Right lobe of liver (tissue), 6 donors: ENCODE measurements at regions not wholly inside any gene's neighbourhood (a gene's known extent, or its start where the extent isn't known, plus 50 kb on each side); places are given as distances from the start of the nearest gene placed in this dataset.

ENCODE experiments used
- ATAC-seq, 4 donors: fragments of 200-7000 bp; cut with Tn5 transposase; one replicate each; pipeline ENCODE4 v1.9.1; 2020; ENCODE audit warnings: mild to moderate bottlenecking in 4 of 4, moderate library complexity in 4 of 4
- DNase-seq, 3 donors: peaks; one replicate each; pipeline ENCODE4 v3.0.0-alpha.2; 2020
- H3K27ac ChIP-seq, 3 donors: fragments of 200-600 bp; one replicate each; pipeline ENCODE4 v1.8.0; 2022
- H3K27me3 ChIP-seq, 2 donors: fragments of 200-600 bp; one replicate each; pipeline ENCODE4 v1.8.0; 2022
- H3K36me3 ChIP-seq, 4 donors: fragments of 200-600 bp; sonication (generic) in 1 of 4; one replicate each; pipeline versions ENCODE4 v1.5.1 to v1.8.0; 2017 to 2022; ENCODE audit warnings: control low read depth in 1 of 4
- H3K4me1 ChIP-seq, 4 donors: fragments of 200-600 bp; sonication (generic) in 1 of 4; one replicate each; pipeline versions ENCODE4 v1.5.1 to v1.8.0; 2017 to 2022; ENCODE audit warnings: control low read depth in 1 of 4
- H3K4me3 ChIP-seq, 3 donors: fragments of 200-600 bp; one replicate each; pipeline ENCODE4 v1.8.0; 2022
- H3K9me3 ChIP-seq, 4 donors: fragments of 200-600 bp; sonication (generic) in 1 of 4; one replicate each; pipeline versions ENCODE4 v1.5.1 to v1.8.0; 2017 to 2022; ENCODE audit warnings: control low read depth in 1 of 4
- POLR2A ChIP-seq: fragments of 450-650 bp; IDR thresholded peaks from one replicate; pipeline ENCODE4 v1.6.1; 2017; ENCODE audit warnings: antibody characterized with exemption, mild to moderate bottlenecking
- WGBS: methylation state at CpG from one replicate; pipeline ENCODE4 v1.1.6; 2018; ENCODE audit warnings: low coverage, low lambda C conversion rate; ENCODE audit not compliant: insufficient coverage; ENCODE audit errors: missing lambda C conversion rate; 5-methylcytosine and 5-hydroxymethylcytosine counted together
- intact Hi-C, 2 donors: fragments of 100-400 bp; cut with DNase I; formaldehyde crosslinking; loops; one replicate each; pipeline versions ENCODE4 v1.11.2 to v1.14.1; 2022
- TF ChIP-seq, protein P1 (sequence below), 4 donors: fragments of 200-600 bp in 3 of 4; fragments of 450-650 bp in 1 of 4; IDR thresholded peaks; one replicate each; pipeline versions ENCODE4 v1.5.1 to v1.8.0; 2016 to 2022; ENCODE audit warnings: antibody characterized with exemption in 4 of 4, mild to moderate bottlenecking in 2 of 4
- donor health status: DM: no; HTN: yes; CAD: no.
- donor health status: DM: no; HTN: no; CAD: no.
- donor health status: DM: no; HTN: no; CAD: no.
- donor health status: DM: no; HTN: yes; CAD: no.
- donor health status: DM: no; HTN: yes; CAD: no.

DNA sequence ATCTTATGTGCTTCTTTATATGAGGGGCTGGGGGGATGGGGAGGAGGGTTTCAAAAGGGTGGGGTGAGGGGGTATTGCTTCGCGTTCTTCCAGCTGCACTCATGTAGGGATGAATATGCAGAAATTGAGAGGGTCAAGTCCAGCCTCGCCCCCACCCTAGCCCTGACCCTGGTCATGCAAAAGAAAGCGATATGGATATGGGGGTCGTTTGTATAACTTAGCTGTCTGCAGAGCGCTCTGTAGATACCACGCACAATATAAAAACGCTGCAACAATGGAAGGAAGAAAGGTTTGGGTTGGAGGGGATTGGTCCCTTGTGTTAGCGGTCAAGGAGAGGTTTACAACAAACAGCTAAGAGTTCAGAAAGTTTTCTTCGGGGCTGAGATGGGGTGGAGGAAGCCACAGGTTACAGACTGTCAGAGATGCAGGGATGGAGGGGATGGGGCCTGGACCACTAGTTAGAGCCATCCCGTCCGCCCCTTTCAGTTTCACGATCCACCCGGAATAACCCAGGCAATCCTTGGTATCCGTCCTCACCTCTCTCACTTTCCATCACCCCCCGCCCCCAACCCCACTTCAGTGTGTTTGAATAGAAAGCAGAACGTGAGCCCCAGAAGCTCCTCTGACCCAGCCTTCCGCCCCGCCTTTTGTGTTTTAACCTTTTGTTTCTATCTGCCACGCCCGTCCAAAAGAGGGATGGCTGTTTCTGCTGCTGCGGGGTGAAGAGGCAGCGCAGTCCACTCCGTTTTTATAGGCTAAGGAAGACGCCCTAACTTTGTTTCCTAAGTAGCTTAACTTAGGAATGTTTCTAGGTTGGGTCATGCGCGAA lies 73.5 kb downstream of the SOX4 start:
- Histone ChIP-seq H3K36me3 (no peaks in the 10 kb centered on the region), H3K4me3 (peak overlapping the region in 1 of 3 donors; percentile 3), H3K9me3 (no peaks in the 10 kb centered on the region), H3K4me1 (no peaks in the 10 kb centered on the region), H3K27me3 (peaks cover 0 to 14% of the 10 kb centered on the region in 2 donors), H3K27ac (no peak overlapping the region)
- TF ChIP-seq, protein P1, sequence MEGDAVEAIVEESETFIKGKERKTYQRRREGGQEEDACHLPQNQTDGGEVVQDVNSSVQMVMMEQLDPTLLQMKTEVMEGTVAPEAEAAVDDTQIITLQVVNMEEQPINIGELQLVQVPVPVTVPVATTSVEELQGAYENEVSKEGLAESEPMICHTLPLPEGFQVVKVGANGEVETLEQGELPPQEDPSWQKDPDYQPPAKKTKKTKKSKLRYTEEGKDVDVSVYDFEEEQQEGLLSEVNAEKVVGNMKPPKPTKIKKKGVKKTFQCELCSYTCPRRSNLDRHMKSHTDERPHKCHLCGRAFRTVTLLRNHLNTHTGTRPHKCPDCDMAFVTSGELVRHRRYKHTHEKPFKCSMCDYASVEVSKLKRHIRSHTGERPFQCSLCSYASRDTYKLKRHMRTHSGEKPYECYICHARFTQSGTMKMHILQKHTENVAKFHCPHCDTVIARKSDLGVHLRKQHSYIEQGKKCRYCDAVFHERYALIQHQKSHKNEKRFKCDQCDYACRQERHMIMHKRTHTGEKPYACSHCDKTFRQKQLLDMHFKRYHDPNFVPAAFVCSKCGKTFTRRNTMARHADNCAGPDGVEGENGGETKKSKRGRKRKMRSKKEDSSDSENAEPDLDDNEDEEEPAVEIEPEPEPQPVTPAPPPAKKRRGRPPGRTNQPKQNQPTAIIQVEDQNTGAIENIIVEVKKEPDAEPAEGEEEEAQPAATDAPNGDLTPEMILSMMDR (IDR thresholded peaks at IDR 0.05) = no peak
- no peak for TF ChIP-seq POLR2A
- ATAC-seq = peak in 1 of 4 donors; percentile 27
- DNase-seq = no peak
- 11% methylated on average over 27 of the region's 27 CpGs for WGBS
- intact Hi-C loops = no loop called here

DNA sequence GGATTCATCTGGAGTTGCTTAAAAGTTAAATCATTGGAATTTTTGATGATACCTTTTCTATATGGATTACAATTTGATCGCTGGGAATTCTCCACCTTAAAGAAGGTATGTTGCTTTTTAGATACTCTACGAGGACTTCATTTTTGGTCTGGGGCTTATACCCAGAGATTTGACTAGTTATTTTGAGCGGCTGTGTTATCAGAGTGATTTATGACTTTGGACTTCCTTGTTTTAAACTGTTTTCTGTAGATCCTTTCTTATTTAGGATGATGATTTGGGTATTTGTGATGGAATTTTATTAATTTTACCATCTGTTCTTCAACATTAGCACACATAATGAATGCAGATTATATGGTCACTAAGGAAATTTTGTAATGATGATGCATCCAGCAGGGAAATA lies 75.2 kb downstream of the SOX4 start:
- no peak for DNase-seq
- TF ChIP-seq, protein P1 (IDR thresholded peaks at IDR 0.05) = no peak
- no peak for TF ChIP-seq POLR2A

DNA sequence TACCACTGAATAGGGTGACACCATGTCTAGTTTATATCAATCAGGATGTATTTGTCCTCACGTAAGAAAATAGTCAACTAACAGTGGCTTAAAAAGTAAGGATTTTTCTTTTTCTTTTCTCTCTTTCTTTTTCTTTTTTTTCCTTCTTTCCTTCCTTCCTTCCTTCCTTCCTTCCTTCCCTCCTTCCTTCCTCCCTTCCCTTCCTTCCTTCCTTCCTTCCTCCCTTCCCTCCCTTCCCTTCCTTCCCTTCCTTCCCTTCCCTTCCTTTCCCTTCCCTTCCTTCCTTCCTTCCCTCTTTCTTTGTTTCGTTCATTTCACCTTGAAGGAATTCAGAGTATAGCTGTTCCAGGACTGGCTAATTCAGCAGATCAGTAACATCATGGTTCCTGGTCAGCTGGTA lies 83.2 kb downstream of the SOX4 start:
- no peaks in the 10 kb centered on the region for H3K36me3 ChIP-seq
- H3K27ac ChIP-seq = no peak overlapping the region
- TF ChIP-seq, protein P1 (IDR thresholded peaks at IDR 0.05) = no peak
- no peak for TF ChIP-seq POLR2A
- DNase-seq = no peak
- no peaks in the 10 kb centered on the region for H3K27me3 ChIP-seq
- H3K4me1 ChIP-seq = no peaks in the 10 kb centered on the region
- no peaks in the 10 kb centered on the region for H3K9me3 ChIP-seq
- ATAC-seq = no peak
- H3K4me3 ChIP-seq = no peak overlapping the region
- intact Hi-C loops = no loop called here
- WGBS = 50% methylated on average over 2 of the region's 2 CpGs

More for the DNA sequence above, 75.2 kb downstream of the SOX4 start:
- intact Hi-C loops = no loop called here
- no peak overlapping the region for H3K27ac ChIP-seq
- WGBS = 43% methylated on average over 3 of the region's 3 CpGs
- no peaks in the 10 kb centered on the region for H3K36me3 ChIP-seq
- ATAC-seq = no peak
- H3K9me3 ChIP-seq = no peaks in the 10 kb centered on the region
- no peaks in the 10 kb centered on the region for H3K4me1 ChIP-seq
- H3K4me3 ChIP-seq = no peak overlapping the region
- peaks cover 0 to 14% of the 10 kb centered on the region in 2 donors for H3K27me3 ChIP-seq

DNA sequence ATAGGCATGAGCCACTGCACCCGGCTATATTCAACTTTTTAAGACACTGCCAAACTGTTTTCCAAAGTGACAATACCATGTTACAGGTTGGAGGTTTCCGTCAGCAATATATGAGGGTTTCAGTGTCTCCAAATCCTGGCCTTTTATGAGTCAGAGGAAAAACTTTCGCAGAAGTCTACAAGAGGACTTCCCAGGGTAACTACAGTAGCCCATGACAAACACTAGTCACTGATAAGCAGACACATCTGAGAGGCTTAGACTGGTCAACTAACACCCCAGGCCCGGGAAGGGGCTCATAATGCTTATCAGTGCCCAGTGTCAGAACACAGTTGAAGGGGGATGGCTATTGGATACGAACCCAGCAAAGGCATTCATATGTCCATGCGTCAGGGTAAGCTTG lies 85.4 kb downstream of the SOX4 start:
- DNase-seq = no peak
- H3K4me3 ChIP-seq = no peak overlapping the region
- no peak overlapping the region for H3K27ac ChIP-seq
- WGBS = 67% methylated on average over 3 of the region's 6 CpGs
- intact Hi-C loops = no loop called here
- TF ChIP-seq POLR2A = no peak
- TF ChIP-seq, protein P1 (IDR thresholded peaks at IDR 0.05) = no peak
- no peaks in the 10 kb centered on the region for H3K9me3 ChIP-seq
- no peak for ATAC-seq
- H3K36me3 ChIP-seq = no peaks in the 10 kb centered on the region
- H3K27me3 ChIP-seq = no peaks in the 10 kb centered on the region
- H3K4me1 ChIP-seq = no peaks in the 10 kb centered on the region
